Cardiac muscle cell (in vitro differentiated cells and primary cell): ENCODE measurements at regions not wholly inside any gene's neighbourhood (a gene's known extent, or its start where the extent isn't known, plus 50 kb on each side); places are given as distances from the start of the nearest gene placed in this dataset.

Experiments used
- DNase-seq, 2 donors: peaks; one replicate each; pipeline versions ENCODE4 v3.0.0 to v3.0.0-alpha.2; 2010 to 2017; ENCODE audit warnings: low read depth in 1 of 2, low spot score in 1 of 2
- H3K27ac ChIP-seq: fragments of 200-600 bp; sonication (generic); 2 replicates; pipeline ENCODE4 v1.5.1; 2016
- H3K27me3 ChIP-seq: fragments of 200-600 bp; sonication (generic); 2 replicates; pipeline ENCODE4 v1.6.0; 2016; ENCODE audit warnings: control low read depth
- H3K36me3 ChIP-seq: fragments of 200-600 bp; sonication (generic); 2 replicates; pipeline ENCODE4 v1.5.1; 2016; ENCODE audit warnings: control low read depth
- H3K4me1 ChIP-seq: fragments of 200-600 bp; sonication (generic); 2 replicates; pipeline ENCODE4 v1.8.1; 2017; ENCODE audit warnings: low read depth, mild to moderate bottlenecking, mixed run types
- H3K4me3 ChIP-seq: fragments of 200-600 bp; sonication (generic); 2 replicates; pipeline ENCODE4 v1.5.1; 2016; ENCODE audit warnings: mild to moderate bottlenecking
- H3K9me3 ChIP-seq: fragments of 200-600 bp; sonication (generic); 2 replicates; pipeline ENCODE4 v1.5.1; 2017; ENCODE audit warnings: low read depth, mild to moderate bottlenecking, control low read depth
- TF ChIP-seq, protein P1 (sequence below): IDR thresholded peaks from 2 replicates; pipeline ENCODE4 v1.5.1; 2012; ENCODE audit warnings: low read depth, mild to moderate bottlenecking, low read length

DNA sequence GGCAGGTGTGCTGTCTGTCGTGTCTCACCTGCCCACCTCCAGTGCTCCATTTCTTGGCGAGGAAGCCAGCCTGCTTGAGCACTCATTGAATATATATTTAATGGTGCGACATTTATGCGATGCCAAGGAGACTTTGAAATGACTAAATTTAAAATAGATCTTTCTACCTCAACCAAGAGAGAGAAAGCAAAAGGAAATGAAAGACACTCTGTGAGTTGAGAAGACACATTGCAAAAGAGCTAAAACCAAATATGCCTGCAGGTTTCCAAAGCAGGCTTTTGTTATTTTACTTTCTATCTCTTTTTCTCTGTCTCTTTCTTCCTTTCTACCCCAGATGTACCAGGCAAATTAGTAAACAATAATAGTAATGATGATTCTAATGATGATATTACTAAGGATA lies 53.6 kb upstream of the AOAH start:
- H3K4me3 ChIP-seq: no peak overlapping the region
- H3K36me3 ChIP-seq: no peaks in the 10 kb centered on the region
- H3K9me3 ChIP-seq: no peaks in the 10 kb centered on the region
- TF ChIP-seq, protein P1, sequence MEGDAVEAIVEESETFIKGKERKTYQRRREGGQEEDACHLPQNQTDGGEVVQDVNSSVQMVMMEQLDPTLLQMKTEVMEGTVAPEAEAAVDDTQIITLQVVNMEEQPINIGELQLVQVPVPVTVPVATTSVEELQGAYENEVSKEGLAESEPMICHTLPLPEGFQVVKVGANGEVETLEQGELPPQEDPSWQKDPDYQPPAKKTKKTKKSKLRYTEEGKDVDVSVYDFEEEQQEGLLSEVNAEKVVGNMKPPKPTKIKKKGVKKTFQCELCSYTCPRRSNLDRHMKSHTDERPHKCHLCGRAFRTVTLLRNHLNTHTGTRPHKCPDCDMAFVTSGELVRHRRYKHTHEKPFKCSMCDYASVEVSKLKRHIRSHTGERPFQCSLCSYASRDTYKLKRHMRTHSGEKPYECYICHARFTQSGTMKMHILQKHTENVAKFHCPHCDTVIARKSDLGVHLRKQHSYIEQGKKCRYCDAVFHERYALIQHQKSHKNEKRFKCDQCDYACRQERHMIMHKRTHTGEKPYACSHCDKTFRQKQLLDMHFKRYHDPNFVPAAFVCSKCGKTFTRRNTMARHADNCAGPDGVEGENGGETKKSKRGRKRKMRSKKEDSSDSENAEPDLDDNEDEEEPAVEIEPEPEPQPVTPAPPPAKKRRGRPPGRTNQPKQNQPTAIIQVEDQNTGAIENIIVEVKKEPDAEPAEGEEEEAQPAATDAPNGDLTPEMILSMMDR: no peak
- H3K4me1 ChIP-seq: no peaks in the 10 kb centered on the region
- DNase-seq: no peak
- H3K27me3 ChIP-seq: no peaks in the 10 kb centered on the region
- H3K27ac ChIP-seq: no peak overlapping the region

DNA sequence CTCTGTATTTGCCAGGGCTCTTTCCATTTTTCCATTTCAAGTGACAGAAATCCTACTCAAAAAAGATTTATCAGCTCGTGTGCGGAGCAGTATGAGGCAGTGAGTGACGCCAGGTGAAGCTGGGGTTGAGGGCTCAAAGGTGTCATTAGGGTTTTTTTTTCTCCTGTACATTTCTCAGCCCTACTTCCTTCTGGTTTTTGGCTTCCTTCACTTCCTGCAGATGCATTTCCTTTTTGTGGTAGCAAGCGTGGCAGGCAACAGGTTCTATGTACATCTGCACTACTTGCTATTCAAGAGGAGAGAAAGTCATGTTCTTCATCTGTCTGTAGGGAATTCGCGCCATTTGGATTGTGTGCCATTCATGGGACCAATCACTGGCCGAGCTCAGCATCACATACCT lies 52.8 kb upstream of the AOAH start:
- TF ChIP-seq, protein P1: no peak

DNA sequence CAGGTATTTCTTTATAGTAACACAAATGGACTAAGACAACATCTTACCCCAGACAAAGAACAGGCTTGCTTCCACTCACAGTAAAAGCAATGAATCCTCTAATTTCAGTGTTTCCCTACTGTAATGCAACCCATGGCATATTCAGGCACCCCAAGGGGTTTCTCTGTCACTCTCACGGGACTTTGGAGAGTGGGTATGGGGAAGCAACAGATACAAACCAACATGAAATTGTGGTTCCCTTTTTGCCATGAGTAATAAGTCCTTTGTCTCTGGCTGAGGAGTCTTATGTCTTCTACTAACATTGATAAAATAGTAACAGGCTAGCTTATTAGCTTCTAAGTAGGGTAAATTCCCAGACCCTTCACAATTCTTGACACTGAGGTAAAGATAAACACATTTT lies 51.4 kb upstream of the AOAH start:
- DNase-seq: no peak

More for the DNA sequence above, 52.8 kb upstream of the AOAH start:
- no peak overlapping the region for H3K4me3 ChIP-seq
- H3K27ac ChIP-seq: no peak overlapping the region
- no peaks in the 10 kb centered on the region for H3K27me3 ChIP-seq
- DNase-seq: no peak
- H3K9me3 ChIP-seq: no peaks in the 10 kb centered on the region
- no peaks in the 10 kb centered on the region for H3K4me1 ChIP-seq
- H3K36me3 ChIP-seq: no peaks in the 10 kb centered on the region

DNA sequence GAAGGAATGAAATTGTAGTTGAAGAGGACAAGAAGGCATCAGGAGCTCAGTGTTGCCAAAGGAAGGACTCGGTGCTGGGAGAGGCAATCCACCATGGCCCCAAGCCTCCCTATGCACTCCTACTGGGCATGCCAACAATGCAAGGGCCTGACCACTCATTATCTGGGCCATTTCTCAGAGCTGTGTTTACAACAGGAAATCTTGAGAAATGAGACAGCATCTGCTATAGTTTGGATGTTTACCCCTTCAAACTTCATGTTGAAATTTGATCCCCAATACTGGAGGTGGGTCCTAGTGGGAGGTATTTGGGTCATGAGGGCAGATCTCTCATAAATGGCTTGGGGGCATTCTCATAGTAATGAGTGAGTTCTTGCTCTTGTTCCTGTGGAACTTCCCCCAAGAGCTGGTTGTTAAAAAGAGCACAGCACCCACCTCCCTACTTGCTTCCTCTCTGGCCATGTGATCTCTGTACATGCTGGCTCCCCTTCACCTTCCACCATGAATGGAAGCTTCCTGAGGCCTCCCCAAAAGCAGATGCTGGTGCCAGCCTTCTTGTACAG lies 50.8 kb upstream of the AOAH start:
- Histone ChIP-seq H3K4me3 (no peak overlapping the region), H3K36me3 (no peaks in the 10 kb centered on the region), H3K9me3 (no peaks in the 10 kb centered on the region), H3K4me1 (no peaks in the 10 kb centered on the region), H3K27me3 (no peaks in the 10 kb centered on the region), H3K27ac (no peak overlapping the region)
- TF ChIP-seq, protein P1: no peak
- no peak for DNase-seq

More for the DNA sequence above, 51.4 kb upstream of the AOAH start:
- TF ChIP-seq, protein P1: no peak
- Histone ChIP-seq H3K4me1 (no peaks in the 10 kb centered on the region), H3K36me3 (no peaks in the 10 kb centered on the region), H3K4me3 (no peak overlapping the region), H3K9me3 (no peaks in the 10 kb centered on the region), H3K27ac (no peak overlapping the region), H3K27me3 (no peaks in the 10 kb centered on the region)
